Gastrocnemius medialis (tissue), 4 donors: ENCODE measurements at regions not wholly inside any gene's neighbourhood (a gene's known extent, or its start where the extent isn't known, plus 50 kb on each side); places are given as distances from the start of the nearest gene placed in this dataset.
"Not testable (repeated sequence)": the region's sequence is repeated elsewhere in the genome, so short reads cannot be mapped to it uniquely, and the experiment has no call there.

ENCODE experiments used
- CTCF ChIP-seq, 5 experiments: fragments of 450-650 bp in 3 of 5; fragments of 200-600 bp in 2 of 5; sonication (generic) in 2 of 5; IDR thresholded peaks in 4 of 5; conservative IDR thresholded peaks in 1 of 5; 1 replicate in 4 of 5; 2 replicates in 1 of 5; pipeline ENCODE4 v1.5.1; 2016 to 2019; ENCODE audit warnings: antibody characterized with exemption in 5 of 5, mild to moderate bottlenecking in 3 of 5, moderate library complexity in 3 of 5
- POLR2A ChIP-seq, 2 donors: fragments of 450-650 bp; IDR thresholded peaks; one replicate each; pipeline ENCODE4 v1.6.1; 2017; ENCODE audit warnings: antibody characterized with exemption in 2 of 2, mild to moderate bottlenecking in 2 of 2, moderate library complexity in 2 of 2

GRCh38 chr15:95785276-95785675 is 545.2 kb upstream of the NR2F2 start:
- not testable (repeated sequence) for TF ChIP-seq CTCF (IDR thresholded peaks at IDR 0.05 in 4 of 5, conservative IDR thresholded peaks at IDR 0.05 in 1 of 5); POLR2A (IDR thresholded peaks at IDR 0.05)
